Brain pericyte (primary cell): ENCODE measurements at regions not wholly inside any gene's neighbourhood (a gene's known extent, or its start where the extent isn't known, plus 50 kb on each side); places are given as distances from the start of the nearest gene placed in this dataset.
"Not testable (repeated sequence)": the region's sequence is repeated elsewhere in the genome, so short reads cannot be mapped to it uniquely, and the experiment has no call there.

Experiments used
- DNase-seq: peaks from one replicate; pipeline ENCODE4 v3.0.0-alpha.2; 2012; ENCODE audit warnings: low read depth, low spot score

- no peak for DNase-seq
Measured at GRCh38 chr1:104463126-104463697, 713.5 kb downstream of the AMY1C start.

- DNase-seq, result no peak
Measured at GRCh38 chr1:104466068-104466467, 716.4 kb downstream of the AMY1C start.

- DNase-seq, result no peak
Measured at GRCh38 chr1:104467590-104467989, 717.9 kb downstream of the AMY1C start.

- DNase-seq, result no peak
Measured at GRCh38 chr1:104468282-104468681, 718.6 kb downstream of the AMY1C start.

GRCh38 chr1:104476126-104476525 is 726.4 kb downstream of the AMY1C start:
- no peak for DNase-seq

GRCh38 chr1:104488296-104489015 is 738.8 kb downstream of the AMY1C start:
- no peak for DNase-seq

- no peak for DNase-seq
Measured at GRCh38 chr1:104526158-104526795, 776.6 kb downstream of the AMY1C start.

GRCh38 chr1:104531990-104532389 is 782.3 kb downstream of the AMY1C start:
- DNase-seq, result no peak

- no peak for DNase-seq
Measured at GRCh38 chr1:104574620-104575019, 824.9 kb downstream of the AMY1C start.

- DNase-seq, result no peak
Measured at GRCh38 chr1:104592926-104593325, 843.2 kb downstream of the AMY1C start.

- no peak for DNase-seq
Measured at GRCh38 chr1:104593413-104594187, 843.9 kb downstream of the AMY1C start.

- no peak for DNase-seq
Measured at GRCh38 chr1:104617474-104617873, 867.8 kb downstream of the AMY1C start.

GRCh38 chr1:104621221-104621620 is 871.5 kb downstream of the AMY1C start:
- no peak for DNase-seq

- no peak for DNase-seq
Measured at GRCh38 chr1:104624538-104624937, 874.8 kb downstream of the AMY1C start.

GRCh38 chr1:104629589-104629988 is 879.9 kb downstream of the AMY1C start:
- no peak for DNase-seq

GRCh38 chr1:104630567-104631149 is 881.0 kb downstream of the AMY1C start:
- no peak for DNase-seq

- DNase-seq, result no peak
Measured at GRCh38 chr1:104636581-104636980, 886.9 kb downstream of the AMY1C start.

- DNase-seq, result no peak
Measured at GRCh38 chr1:104646233-104646632, 896.5 kb downstream of the AMY1C start.

GRCh38 chr1:104648269-104648691 is 898.6 kb downstream of the AMY1C start:
- no peak for DNase-seq

GRCh38 chr1:104664374-104664773 is 914.7 kb downstream of the AMY1C start:
- DNase-seq, result not testable (repeated sequence)

- DNase-seq, result no peak
Measured at GRCh38 chr1:104665300-104665699, 915.6 kb downstream of the AMY1C start.
